ENCODE measurements at regions not wholly inside any gene's neighbourhood (a gene's known extent, or its start where the extent isn't known, plus 50 kb on each side); places are given as distances from the start of the nearest gene placed in this dataset.
A peak's percentile ranks its signal among the peaks of the same experiment; 100 is the strongest.

DNA sequence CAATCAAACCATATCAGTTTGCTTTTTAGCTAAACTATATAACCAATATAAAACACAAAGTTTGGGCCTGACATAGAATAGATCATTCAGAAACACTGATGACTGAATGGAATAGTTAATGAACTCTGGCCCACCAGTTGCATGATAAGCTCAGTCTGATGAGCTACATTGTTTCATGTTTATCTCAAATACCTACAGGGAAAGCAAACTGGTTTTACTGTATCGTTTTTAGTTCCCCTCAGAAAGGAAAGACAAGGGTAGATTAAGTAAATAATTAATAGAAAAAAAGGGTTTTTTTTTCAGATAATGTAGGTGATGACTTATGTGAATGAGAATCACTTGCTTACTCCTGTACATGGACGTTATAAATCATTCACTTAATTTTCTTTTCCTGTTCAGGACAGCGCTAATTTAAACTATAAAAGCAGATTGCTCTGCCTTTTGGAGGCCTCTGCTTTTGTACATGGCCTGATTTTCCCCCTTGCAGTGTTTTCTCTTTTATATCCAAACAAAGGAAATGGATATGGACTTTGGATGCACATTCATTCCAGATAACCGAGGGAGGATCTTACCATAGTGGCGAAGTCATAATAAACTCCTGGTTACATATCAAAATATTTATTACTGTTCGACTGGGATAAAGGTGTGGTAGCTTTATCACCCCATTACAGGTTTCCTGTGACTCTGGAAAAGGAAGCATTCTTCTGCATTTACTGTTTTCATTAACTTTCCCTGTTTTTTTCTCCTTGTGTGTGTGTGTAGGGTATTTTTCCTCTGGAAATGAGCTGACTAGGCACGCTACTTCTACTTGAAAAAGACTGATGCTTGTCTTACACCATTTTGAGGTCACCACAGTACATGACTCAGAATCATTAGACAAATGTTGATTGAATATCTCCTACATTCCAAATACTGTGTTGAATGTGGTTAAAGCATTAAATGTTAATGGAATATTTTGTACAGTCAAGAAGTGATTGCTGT is 373.1 kb upstream of the HS3ST1 start:
- no peaks in the 10 kb centered on the region for H3K9me3 ChIP-seq (ENCODE audit: control insufficient read depth in 2 of 2, low read length in 2 of 2)
- H3K9ac ChIP-seq (ENCODE audit: low read depth in 1 of 2, low read length in 2 of 2) = no peak overlapping the region
- H3K4me3 ChIP-seq (ENCODE audit: low read length in 2 of 2) = no peak overlapping the region
- no peaks in the 10 kb centered on the region for H3K27me3 ChIP-seq (ENCODE audit: control insufficient read depth in 2 of 2, insufficient read depth in 2 of 2, low read length in 2 of 2)
- H3K36me3 ChIP-seq (ENCODE audit: control insufficient read depth in 2 of 2, insufficient read depth in 2 of 2, low read length in 2 of 2) = no peaks in the 10 kb centered on the region
- H3K27ac ChIP-seq (ENCODE audit: low read depth in 2 of 2, low read length in 2 of 2) = peak overlapping the region; percentile 9 to 51
- peaks cover 0 to 11% of the 10 kb centered on the region in 2 donors for H3K4me1 ChIP-seq (ENCODE audit: control insufficient read depth in 2 of 2, insufficient read depth in 2 of 2, low read length in 2 of 2)

DNA sequence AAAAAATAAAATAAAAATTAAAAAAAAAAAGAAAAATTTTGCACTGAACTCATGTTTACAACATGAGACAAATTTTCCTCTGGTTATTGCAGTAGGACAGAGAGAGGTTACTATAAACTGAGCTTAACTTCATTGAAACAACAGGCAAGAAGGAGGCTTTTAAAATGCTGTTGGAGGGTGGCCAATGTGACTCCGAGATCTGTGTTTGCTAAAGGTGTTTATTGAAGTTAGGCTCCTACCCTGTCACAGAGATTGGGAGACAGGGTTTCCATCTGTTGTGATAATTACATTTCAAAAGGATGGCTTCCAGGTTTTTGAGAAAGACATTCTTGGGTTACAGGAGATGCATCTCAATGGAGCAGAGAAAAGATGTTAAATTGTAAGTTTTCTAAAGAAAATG is 370.5 kb upstream of the HS3ST1 start:
- no peaks in the 10 kb centered on the region for H3K27me3 ChIP-seq (ENCODE audit: control insufficient read depth in 2 of 2, insufficient read depth in 2 of 2, low read length in 2 of 2)
- H3K9ac ChIP-seq (ENCODE audit: low read depth in 1 of 2, low read length in 2 of 2) = no peak overlapping the region
- H3K9me3 ChIP-seq (ENCODE audit: control insufficient read depth in 2 of 2, low read length in 2 of 2) = no peaks in the 10 kb centered on the region
- H3K4me3 ChIP-seq (ENCODE audit: low read length in 2 of 2) = no peak overlapping the region
- H3K27ac ChIP-seq (ENCODE audit: low read depth in 2 of 2, low read length in 2 of 2) = no peak overlapping the region
- peaks cover 0 to 11% of the 10 kb centered on the region in 2 donors for H3K4me1 ChIP-seq (ENCODE audit: control insufficient read depth in 2 of 2, insufficient read depth in 2 of 2, low read length in 2 of 2)
- no peaks in the 10 kb centered on the region for H3K36me3 ChIP-seq (ENCODE audit: control insufficient read depth in 2 of 2, insufficient read depth in 2 of 2, low read length in 2 of 2)

DNA sequence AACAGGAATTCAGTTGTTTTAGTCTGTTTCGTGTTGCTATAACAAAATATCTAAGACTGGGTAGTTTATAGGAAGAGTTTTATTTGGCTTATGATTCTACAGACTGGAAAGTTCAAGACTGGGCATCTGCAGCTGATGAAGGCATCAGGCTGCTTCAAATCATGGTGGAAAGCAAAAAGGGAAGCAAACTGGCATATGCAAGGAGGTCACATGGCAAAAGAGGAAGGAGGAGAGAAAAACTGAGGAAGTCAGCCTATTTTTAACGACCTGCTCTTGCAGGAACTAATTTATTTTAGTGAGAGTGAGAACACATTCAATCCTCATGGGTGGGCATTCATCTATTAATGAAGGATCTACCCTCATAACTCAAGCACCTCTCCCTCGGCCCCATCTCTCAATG is 363.1 kb upstream of the HS3ST1 start:
- no peaks in the 10 kb centered on the region for H3K36me3 ChIP-seq (ENCODE audit: control insufficient read depth in 2 of 2, insufficient read depth in 2 of 2, low read length in 2 of 2)
- H3K4me3 ChIP-seq (ENCODE audit: low read length in 2 of 2) = no peak overlapping the region
- H3K9ac ChIP-seq (ENCODE audit: low read depth in 1 of 2, low read length in 2 of 2) = no peak overlapping the region
- no peaks in the 10 kb centered on the region for H3K27me3 ChIP-seq (ENCODE audit: control insufficient read depth in 2 of 2, insufficient read depth in 2 of 2, low read length in 2 of 2)
- no peaks in the 10 kb centered on the region for H3K9me3 ChIP-seq (ENCODE audit: control insufficient read depth in 2 of 2, low read length in 2 of 2)
- no peak overlapping the region for H3K27ac ChIP-seq (ENCODE audit: low read depth in 2 of 2, low read length in 2 of 2)
- no peaks in the 10 kb centered on the region for H3K4me1 ChIP-seq (ENCODE audit: control insufficient read depth in 2 of 2, insufficient read depth in 2 of 2, low read length in 2 of 2)

DNA sequence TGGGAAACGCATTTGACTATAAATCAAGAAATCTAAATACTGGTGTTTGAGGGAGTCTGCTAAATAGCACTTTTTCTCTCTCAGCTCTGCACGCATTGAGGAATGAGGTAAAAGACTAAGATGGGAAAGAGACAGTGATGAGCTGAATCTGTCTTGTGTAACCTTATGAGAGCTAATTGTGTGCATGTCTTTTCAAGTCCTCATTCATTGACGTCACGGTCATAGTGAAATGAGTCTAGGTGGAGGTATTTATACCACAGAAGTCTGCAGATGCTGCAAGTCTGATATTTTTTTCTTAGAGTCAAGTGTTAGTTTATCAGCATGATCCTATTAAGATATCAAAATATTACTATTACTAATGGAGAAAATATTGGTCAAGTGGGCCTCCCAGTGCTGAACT is 361.5 kb upstream of the HS3ST1 start:
- Histone ChIP-seq H3K9ac (ENCODE audit: low read depth in 1 of 2, low read length in 2 of 2) (no peak overlapping the region), H3K27me3 (ENCODE audit: control insufficient read depth in 2 of 2, insufficient read depth in 2 of 2, low read length in 2 of 2) (no peaks in the 10 kb centered on the region), H3K4me1 (ENCODE audit: control insufficient read depth in 2 of 2, insufficient read depth in 2 of 2, low read length in 2 of 2) (no peaks in the 10 kb centered on the region)

DNA sequence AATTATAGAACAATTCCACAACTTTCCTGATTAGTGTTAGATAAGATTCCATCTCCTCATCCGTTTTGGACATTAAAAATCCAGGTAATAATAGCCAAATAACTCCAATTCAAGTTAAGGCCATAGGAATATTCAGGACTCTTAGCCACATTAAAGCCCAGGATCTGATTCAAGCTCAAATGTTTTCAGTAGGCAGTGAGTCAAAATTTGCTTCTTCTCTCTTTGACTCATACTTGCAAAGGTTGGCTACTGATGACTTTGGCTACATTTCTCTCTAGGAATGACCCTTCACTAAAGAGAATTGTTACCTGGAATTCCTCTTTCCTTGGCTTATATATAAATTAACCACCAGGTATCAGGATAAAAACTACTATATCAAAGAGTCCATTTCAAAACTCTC is 354.9 kb upstream of the HS3ST1 start:
- Histone ChIP-seq H3K4me1 (ENCODE audit: control insufficient read depth in 2 of 2, insufficient read depth in 2 of 2, low read length in 2 of 2) (no peaks in the 10 kb centered on the region), H3K4me3 (ENCODE audit: low read length in 2 of 2) (no peak overlapping the region), H3K9me3 (ENCODE audit: control insufficient read depth in 2 of 2, low read length in 2 of 2) (no peaks in the 10 kb centered on the region), H3K9ac (ENCODE audit: low read depth in 1 of 2, low read length in 2 of 2) (no peak overlapping the region), H3K36me3 (ENCODE audit: control insufficient read depth in 2 of 2, insufficient read depth in 2 of 2, low read length in 2 of 2) (no peaks in the 10 kb centered on the region), H3K27me3 (ENCODE audit: control insufficient read depth in 2 of 2, insufficient read depth in 2 of 2, low read length in 2 of 2) (no peaks in the 10 kb centered on the region), H3K27ac (ENCODE audit: low read depth in 2 of 2, low read length in 2 of 2) (no peak overlapping the region)

More for the DNA sequence above, 361.5 kb upstream of the HS3ST1 start:
- H3K4me3 ChIP-seq (ENCODE audit: low read length in 2 of 2) = no peak overlapping the region
- no peaks in the 10 kb centered on the region for H3K9me3 ChIP-seq (ENCODE audit: control insufficient read depth in 2 of 2, low read length in 2 of 2)
- no peak overlapping the region for H3K27ac ChIP-seq (ENCODE audit: low read depth in 2 of 2, low read length in 2 of 2)
- H3K36me3 ChIP-seq (ENCODE audit: control insufficient read depth in 2 of 2, insufficient read depth in 2 of 2, low read length in 2 of 2) = no peaks in the 10 kb centered on the region

DNA sequence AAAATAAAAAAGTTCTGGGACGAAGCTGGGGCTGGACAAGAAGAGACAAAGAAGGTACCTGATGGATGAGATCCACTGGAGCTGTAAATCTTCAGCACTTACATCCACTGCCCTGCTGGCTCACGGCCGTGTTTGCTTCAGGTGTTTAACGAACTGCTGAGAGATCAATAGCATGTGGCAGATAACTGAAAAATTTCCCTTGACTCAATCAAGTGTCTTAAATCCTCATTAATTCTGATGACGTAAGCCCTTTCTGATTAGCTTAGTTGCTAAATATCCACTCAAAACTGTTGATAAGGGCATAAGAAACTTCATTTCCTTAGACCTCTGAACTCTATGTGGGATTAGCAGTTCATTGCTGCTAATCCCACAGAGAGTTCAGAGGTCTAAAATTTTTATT is 354.2 kb upstream of the HS3ST1 start:
- Histone ChIP-seq H3K9me3 (ENCODE audit: control insufficient read depth in 2 of 2, low read length in 2 of 2) (no peaks in the 10 kb centered on the region), H3K9ac (ENCODE audit: low read depth in 1 of 2, low read length in 2 of 2) (no peak overlapping the region), H3K4me3 (ENCODE audit: low read length in 2 of 2) (no peak overlapping the region), H3K27ac (ENCODE audit: low read depth in 2 of 2, low read length in 2 of 2) (no peak overlapping the region), H3K27me3 (ENCODE audit: control insufficient read depth in 2 of 2, insufficient read depth in 2 of 2, low read length in 2 of 2) (no peaks in the 10 kb centered on the region), H3K36me3 (ENCODE audit: control insufficient read depth in 2 of 2, insufficient read depth in 2 of 2, low read length in 2 of 2) (no peaks in the 10 kb centered on the region), H3K4me1 (ENCODE audit: control insufficient read depth in 2 of 2, insufficient read depth in 2 of 2, low read length in 2 of 2) (no peaks in the 10 kb centered on the region)

DNA sequence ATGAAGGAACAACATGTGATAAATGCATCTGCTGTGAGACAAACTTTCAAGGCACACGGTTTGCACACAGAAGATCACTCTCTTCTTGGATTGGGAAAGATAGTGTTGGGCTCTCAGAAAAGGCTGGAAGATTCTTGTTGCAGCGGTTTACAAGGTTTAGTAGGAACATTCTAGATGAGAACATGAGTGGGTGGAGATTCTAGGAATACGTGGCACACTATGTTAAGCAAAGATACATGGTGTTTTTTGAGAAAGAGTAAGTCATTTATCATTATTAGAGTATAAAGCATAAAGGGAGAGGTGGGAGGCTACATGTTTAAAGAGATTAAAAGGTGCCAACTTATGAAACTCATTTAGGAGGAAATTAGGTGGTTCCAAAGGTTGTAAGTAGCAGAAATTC is 348.8 kb upstream of the HS3ST1 start:
- Histone ChIP-seq H3K27ac (ENCODE audit: low read depth in 2 of 2, low read length in 2 of 2) (no peak overlapping the region), H3K4me1 (ENCODE audit: control insufficient read depth in 2 of 2, insufficient read depth in 2 of 2, low read length in 2 of 2) (no peaks in the 10 kb centered on the region), H3K4me3 (ENCODE audit: low read length in 2 of 2) (no peak overlapping the region), H3K9ac (ENCODE audit: low read depth in 1 of 2, low read length in 2 of 2) (no peak overlapping the region), H3K27me3 (ENCODE audit: control insufficient read depth in 2 of 2, insufficient read depth in 2 of 2, low read length in 2 of 2) (no peaks in the 10 kb centered on the region), H3K9me3 (ENCODE audit: control insufficient read depth in 2 of 2, low read length in 2 of 2) (no peaks in the 10 kb centered on the region), H3K36me3 (ENCODE audit: control insufficient read depth in 2 of 2, insufficient read depth in 2 of 2, low read length in 2 of 2) (no peaks in the 10 kb centered on the region)

DNA sequence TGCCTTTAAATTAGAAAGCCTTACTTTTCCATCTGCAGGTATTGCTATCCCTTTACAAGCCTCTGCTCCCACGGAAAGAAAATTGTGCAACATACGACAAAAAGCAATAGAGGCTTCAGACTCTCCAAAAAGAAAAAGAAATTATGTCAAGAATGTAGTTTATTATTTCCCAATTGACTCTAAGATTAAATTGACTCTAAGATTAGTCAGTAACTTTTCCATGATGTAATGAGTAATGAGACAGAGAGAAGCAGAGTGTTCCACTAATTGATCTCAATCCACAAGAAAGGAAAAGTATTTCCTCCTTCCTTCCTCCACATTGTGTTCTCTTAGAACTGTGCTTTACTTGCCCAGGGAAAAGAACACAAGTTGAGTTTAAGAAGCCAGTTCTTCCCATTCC is 345.7 kb upstream of the HS3ST1 start:
- Histone ChIP-seq H3K9me3 (ENCODE audit: control insufficient read depth in 2 of 2, low read length in 2 of 2) (no peaks in the 10 kb centered on the region), H3K36me3 (ENCODE audit: control insufficient read depth in 2 of 2, insufficient read depth in 2 of 2, low read length in 2 of 2) (no peaks in the 10 kb centered on the region), H3K4me3 (ENCODE audit: low read length in 2 of 2) (no peak overlapping the region), H3K4me1 (ENCODE audit: control insufficient read depth in 2 of 2, insufficient read depth in 2 of 2, low read length in 2 of 2) (no peaks in the 10 kb centered on the region), H3K27ac (ENCODE audit: low read depth in 2 of 2, low read length in 2 of 2) (no peak overlapping the region), H3K27me3 (ENCODE audit: control insufficient read depth in 2 of 2, insufficient read depth in 2 of 2, low read length in 2 of 2) (no peaks in the 10 kb centered on the region), H3K9ac (ENCODE audit: low read depth in 1 of 2, low read length in 2 of 2) (no peak overlapping the region)

DNA sequence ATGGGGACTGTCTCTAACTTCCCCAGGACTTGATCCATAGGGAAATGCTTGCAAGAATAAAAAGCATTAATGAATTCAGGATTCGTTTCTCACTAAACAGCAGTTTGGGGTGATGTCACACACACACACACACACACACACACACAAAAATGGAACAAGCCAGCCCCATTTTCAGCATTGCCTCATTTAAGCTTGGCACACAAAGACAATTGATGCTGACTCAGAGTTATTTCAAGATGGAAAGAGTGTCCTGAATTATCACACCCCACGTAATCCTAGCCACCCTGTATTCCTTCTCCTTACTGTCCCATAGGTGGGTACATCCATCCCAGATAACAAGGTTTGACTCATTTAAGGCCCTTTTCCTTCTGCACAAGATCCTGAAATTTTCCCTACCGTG is 345.1 kb upstream of the HS3ST1 start:
- Histone ChIP-seq H3K9ac (ENCODE audit: low read depth in 1 of 2, low read length in 2 of 2) (no peak overlapping the region), H3K27me3 (ENCODE audit: control insufficient read depth in 2 of 2, insufficient read depth in 2 of 2, low read length in 2 of 2) (no peaks in the 10 kb centered on the region), H3K36me3 (ENCODE audit: control insufficient read depth in 2 of 2, insufficient read depth in 2 of 2, low read length in 2 of 2) (no peaks in the 10 kb centered on the region), H3K27ac (ENCODE audit: low read depth in 2 of 2, low read length in 2 of 2) (no peak overlapping the region), H3K4me3 (ENCODE audit: low read length in 2 of 2) (no peak overlapping the region), H3K4me1 (ENCODE audit: control insufficient read depth in 2 of 2, insufficient read depth in 2 of 2, low read length in 2 of 2) (no peaks in the 10 kb centered on the region), H3K9me3 (ENCODE audit: control insufficient read depth in 2 of 2, low read length in 2 of 2) (no peaks in the 10 kb centered on the region)

DNA sequence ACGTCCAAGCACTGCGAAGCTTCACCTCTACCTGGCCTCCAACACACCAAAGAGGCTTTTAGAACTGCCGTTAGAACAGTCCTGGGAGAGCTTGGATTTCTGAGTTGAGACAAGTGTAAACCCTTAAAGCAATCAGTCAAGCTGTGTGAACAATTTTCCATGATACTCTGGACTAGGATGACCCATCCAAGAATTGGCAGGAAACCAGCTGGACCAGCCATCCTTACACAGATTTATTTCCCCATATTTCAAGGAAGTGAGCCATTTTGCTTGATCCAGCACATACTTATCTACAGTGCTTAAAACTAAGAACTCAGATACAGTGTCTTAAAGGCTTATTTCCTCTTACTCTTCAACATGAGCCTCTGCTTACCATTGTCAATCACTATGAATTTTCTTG is 340.7 kb upstream of the HS3ST1 start:
- no peak overlapping the region for H3K9ac ChIP-seq (ENCODE audit: low read depth in 1 of 2, low read length in 2 of 2)
- no peak overlapping the region for H3K27ac ChIP-seq (ENCODE audit: low read depth in 2 of 2, low read length in 2 of 2)
- H3K4me1 ChIP-seq (ENCODE audit: control insufficient read depth in 2 of 2, insufficient read depth in 2 of 2, low read length in 2 of 2) = no peaks in the 10 kb centered on the region

More for the DNA sequence above, 340.7 kb upstream of the HS3ST1 start:
- Histone ChIP-seq H3K27me3 (ENCODE audit: control insufficient read depth in 2 of 2, insufficient read depth in 2 of 2, low read length in 2 of 2) (no peaks in the 10 kb centered on the region), H3K36me3 (ENCODE audit: control insufficient read depth in 2 of 2, insufficient read depth in 2 of 2, low read length in 2 of 2) (no peaks in the 10 kb centered on the region), H3K4me3 (ENCODE audit: low read length in 2 of 2) (no peak overlapping the region), H3K9me3 (ENCODE audit: control insufficient read depth in 2 of 2, low read length in 2 of 2) (no peaks in the 10 kb centered on the region)
